ENCODE measurements at regions not wholly inside any gene's neighbourhood (a gene's known extent, or its start where the extent isn't known, plus 50 kb on each side); places are given as distances from the start of the nearest gene placed in this dataset.

DNA sequence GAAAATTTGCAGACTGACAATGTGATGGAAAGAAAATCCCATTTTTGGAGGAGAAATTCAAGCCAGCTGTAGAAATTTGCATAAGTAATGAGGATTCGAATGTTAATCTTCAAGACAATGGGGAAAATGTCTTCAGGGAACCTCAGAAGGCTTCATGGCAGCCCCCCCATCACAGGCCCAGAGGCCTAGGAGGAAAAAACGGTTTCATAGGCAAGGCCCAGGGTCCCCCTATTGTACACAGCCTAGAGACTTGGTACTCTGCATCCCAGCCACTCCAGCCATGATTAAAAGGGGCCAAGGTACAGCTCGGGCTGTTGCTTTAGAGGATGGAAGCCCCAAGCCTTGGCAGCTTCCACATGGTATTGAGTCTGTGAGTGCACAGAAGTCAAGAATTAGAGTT, 303.6 kb upstream of the PCDH7 start:
- TF ChIP-seq, protein P1, sequence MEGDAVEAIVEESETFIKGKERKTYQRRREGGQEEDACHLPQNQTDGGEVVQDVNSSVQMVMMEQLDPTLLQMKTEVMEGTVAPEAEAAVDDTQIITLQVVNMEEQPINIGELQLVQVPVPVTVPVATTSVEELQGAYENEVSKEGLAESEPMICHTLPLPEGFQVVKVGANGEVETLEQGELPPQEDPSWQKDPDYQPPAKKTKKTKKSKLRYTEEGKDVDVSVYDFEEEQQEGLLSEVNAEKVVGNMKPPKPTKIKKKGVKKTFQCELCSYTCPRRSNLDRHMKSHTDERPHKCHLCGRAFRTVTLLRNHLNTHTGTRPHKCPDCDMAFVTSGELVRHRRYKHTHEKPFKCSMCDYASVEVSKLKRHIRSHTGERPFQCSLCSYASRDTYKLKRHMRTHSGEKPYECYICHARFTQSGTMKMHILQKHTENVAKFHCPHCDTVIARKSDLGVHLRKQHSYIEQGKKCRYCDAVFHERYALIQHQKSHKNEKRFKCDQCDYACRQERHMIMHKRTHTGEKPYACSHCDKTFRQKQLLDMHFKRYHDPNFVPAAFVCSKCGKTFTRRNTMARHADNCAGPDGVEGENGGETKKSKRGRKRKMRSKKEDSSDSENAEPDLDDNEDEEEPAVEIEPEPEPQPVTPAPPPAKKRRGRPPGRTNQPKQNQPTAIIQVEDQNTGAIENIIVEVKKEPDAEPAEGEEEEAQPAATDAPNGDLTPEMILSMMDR (IDR thresholded peaks at IDR 0.05; ENCODE audit: extremely low read depth, missing control alignments): no peak
- DNase-seq (ENCODE audit: low spot score): no peak

DNA sequence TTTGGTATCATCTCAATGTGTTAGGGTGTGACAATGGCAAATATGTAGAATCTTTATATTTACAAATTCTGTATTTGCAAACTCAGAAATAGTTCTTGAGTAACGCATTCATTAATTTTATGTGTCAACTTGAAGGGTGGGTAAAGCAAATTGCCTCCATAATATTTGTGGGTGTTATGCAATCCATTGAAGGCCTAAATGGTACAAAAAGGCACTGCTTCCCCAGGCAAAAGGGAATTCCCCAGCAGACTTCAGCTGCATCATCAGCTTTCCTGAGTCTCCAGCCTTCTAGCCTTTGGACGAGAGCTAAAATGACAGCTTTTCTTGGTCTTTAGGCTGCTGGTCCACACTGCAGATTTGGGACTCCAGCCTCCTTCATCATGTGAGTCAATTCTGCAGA, 292.2 kb upstream of the PCDH7 start:
- TF ChIP-seq, protein P1 (IDR thresholded peaks at IDR 0.05; ENCODE audit: extremely low read depth, missing control alignments): no peak

DNA sequence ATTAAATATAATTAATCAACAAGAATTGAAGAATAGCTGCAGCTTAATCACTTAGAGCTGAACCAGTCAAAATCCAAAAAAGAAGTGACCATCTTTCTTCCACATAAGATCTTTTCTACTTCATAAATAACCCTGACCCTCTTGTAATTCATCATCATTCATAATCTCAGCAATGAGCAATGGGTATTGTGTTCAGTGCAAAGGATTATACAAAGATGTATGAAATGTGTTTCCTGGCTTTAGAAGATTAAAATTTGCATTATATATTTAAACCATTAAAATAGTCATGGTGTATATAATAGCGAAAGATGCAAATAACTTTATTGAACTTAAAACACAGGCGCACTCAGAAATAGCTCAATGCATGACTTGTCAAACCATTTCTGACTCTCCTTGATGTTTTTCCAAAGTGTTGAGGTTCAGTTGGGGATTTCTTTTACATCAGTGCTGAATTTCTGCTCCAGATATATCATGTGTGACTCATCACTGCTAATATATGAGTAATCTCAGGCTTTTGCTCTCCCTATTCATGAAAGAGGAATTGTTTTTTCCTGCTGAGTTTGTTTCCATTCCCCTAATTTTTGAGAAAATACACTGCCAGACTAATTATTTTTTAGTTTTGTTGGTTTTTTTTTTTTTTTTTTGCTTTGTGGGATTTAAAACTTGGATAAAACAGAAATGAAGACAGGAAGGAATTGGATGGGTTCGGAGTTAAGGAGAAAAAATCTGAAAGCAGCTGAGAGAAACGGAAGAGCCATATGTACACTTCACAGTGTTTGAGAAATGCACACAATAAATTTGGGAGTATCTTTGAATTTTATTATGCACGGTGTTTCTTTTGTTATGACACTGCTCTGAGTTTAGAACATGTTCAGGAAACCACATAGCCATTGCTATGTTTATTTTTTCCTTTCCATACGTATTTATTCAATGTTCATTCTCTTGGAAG, 290.1 kb upstream of the PCDH7 start:
- TF ChIP-seq, protein P1 (IDR thresholded peaks at IDR 0.05; ENCODE audit: extremely low read depth, missing control alignments): no peak
- no peak for DNase-seq (ENCODE audit: low spot score)

More for the DNA sequence above, 292.2 kb upstream of the PCDH7 start:
- DNase-seq (ENCODE audit: low spot score): no peak

DNA sequence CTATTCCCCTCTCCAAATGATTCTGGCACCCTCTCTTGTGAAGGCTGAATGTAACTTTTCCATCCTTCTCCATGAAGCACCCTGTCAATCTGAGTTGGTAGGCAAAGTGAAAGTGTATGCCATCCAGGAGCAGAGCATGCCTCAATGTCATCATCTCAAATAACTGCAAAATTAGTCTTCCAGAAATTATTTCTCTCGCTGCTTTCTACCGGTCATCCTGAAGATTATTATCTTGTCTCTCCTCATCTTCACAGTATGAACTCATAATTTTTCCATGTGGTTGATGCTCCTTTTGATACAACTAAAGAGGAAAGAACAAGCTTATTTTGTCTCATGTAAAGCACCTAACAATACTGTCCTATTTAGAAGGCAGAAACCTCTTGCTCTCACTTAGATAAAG, 285.5 kb upstream of the PCDH7 start:
- TF ChIP-seq, protein P1 (IDR thresholded peaks at IDR 0.05; ENCODE audit: extremely low read depth, missing control alignments): no peak
- no peak for DNase-seq (ENCODE audit: low spot score)

DNA sequence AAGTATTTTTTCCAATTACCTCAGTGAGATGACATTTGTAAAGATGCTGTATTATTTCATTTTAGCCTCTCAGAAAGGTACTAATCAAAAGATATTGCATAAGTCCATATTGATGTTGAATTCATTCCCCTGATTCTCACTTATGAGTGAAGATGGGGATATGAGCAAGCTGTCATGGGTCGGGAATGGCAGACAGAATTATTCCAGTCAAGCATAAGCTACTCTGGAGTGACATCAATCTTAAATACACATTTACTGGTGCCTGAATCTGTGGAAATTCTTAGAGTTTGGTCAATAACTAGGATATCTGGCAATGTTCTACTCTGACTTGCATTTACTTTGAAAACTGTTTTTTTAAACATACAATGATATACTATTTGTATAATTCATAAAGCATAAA, 283.8 kb upstream of the PCDH7 start:
- no peak for DNase-seq (ENCODE audit: low spot score)
- TF ChIP-seq, protein P1 (IDR thresholded peaks at IDR 0.05; ENCODE audit: extremely low read depth, missing control alignments): no peak

DNA sequence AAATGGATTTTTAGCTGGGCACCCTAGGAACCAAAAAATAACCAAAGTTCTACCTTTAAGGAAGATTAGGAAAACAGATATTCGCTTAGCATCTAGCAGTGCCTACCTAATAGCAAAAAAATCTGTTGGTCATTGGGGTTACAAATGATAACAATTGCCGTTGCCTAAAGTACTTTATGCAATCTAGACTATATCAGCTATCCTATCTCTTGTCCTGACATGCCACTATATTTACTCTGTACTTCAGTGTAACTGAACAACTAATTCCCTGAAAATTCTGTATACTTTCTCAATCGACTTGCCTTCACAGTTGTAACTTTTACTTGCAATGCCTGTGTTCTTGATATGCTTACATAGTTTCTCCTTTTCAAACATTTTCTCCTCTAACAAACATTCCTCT, 282.9 kb upstream of the PCDH7 start:
- TF ChIP-seq, protein P1 (IDR thresholded peaks at IDR 0.05; ENCODE audit: extremely low read depth, missing control alignments): no peak
- no peak for DNase-seq (ENCODE audit: low spot score)

DNA sequence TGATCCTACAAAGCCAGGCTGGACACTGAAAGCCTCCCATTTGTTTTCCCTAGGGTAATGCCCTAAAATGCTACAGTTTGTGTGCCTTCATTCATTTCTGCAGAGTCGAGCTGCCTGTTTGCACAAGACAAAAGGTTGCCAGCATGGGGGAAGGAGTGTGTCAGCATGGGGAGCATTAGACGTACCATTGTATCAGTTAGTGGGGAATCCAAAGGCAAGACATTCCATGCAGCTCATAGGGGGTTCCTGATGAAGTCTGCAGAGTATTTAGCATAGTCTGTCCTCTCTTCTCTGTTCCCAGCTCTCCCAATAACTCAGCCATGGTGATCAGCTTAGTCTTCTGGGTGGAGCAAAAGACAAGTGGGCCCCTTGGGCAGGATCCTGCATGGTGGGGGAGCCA, 276.9 kb upstream of the PCDH7 start:
- TF ChIP-seq, protein P1 (IDR thresholded peaks at IDR 0.05; ENCODE audit: extremely low read depth, missing control alignments): no peak
- no peak for DNase-seq (ENCODE audit: low spot score)

Data from GM20000 (cell line).